Activated B cell treated with CpG ODN at 0.5 μM for 24 hours (primary cell): ENCODE measurements at regions not wholly inside any gene's neighbourhood (a gene's known extent, or its start where the extent isn't known, plus 50 kb on each side); places are given as distances from the start of the nearest gene placed in this dataset.

Experiments
- ATAC-seq: fragments of 200-7000 bp; cut with Tn5 transposase; one replicate; pipeline ENCODE4 v1.10.0; 2021; ENCODE audit warnings: low read depth, mild to moderate bottlenecking, moderate library complexity
- CTCF ChIA-PET: fragments of 350-600 bp; sonication (Branson Sonifier 250); formaldehyde crosslinking; loops from one replicate; lab custom pipeline; 2021; ENCODE audit warnings: antibody characterized with exemption; lab: Charles Lee
- POLR2A ChIA-PET: fragments of 350-600 bp; sonication (Branson Sonifier 250); formaldehyde crosslinking; loops from one replicate; lab custom pipeline; 2021; ENCODE audit warnings: antibody characterized with exemption; lab: Charles Lee
- DNase-seq: peaks from one replicate; pipeline ENCODE4 v3.0.0; 2022
- H3K27ac Mint-ChIP-seq: one replicate; pipeline ENCODE4 v1.8.0; 2020; ENCODE audit warnings: mixed read lengths
- H3K27me3 Mint-ChIP-seq: one replicate; pipeline ENCODE4 v1.8.0; 2021; ENCODE audit warnings: mixed read lengths
- H3K36me3 Mint-ChIP-seq: one replicate; pipeline ENCODE4 v1.8.0; 2021; ENCODE audit warnings: low read depth, mixed read lengths
- H3K4me1 Mint-ChIP-seq: one replicate; pipeline ENCODE4 v1.8.0; 2021; ENCODE audit warnings: mixed read lengths
- H3K4me3 Mint-ChIP-seq: one replicate; pipeline ENCODE4 v1.8.0; 2020; ENCODE audit warnings: mild to moderate bottlenecking, mixed read lengths
- H3K9me3 Mint-ChIP-seq: one replicate; pipeline ENCODE4 v1.8.0; 2020; ENCODE audit warnings: mixed read lengths
- CTCF ChIP-seq: fragments of 200-600 bp; IDR thresholded peaks from one replicate; pipeline ENCODE4 v1.8.0; 2022; ENCODE audit warnings: antibody characterized with exemption, mild to moderate bottlenecking
- intact Hi-C: fragments of 100-400 bp; cut with micrococcal nuclease; formaldehyde crosslinking; loops from one replicate; pipeline ENCODE4 v1.15.1; 2024

GRCh38 chr7:86222806-86223205, 420.9 kb upstream of the GRM3 start:
- CTCF ChIA-PET = no interaction called here
- Mint-ChIP-seq H3K4me3 (no peak overlapping the region), H3K27ac (no peak overlapping the region)

GRCh38 chr7:86214734-86215133, 429.0 kb upstream of the GRM3 start:
- Mint-ChIP-seq H3K27ac (no peak overlapping the region), H3K27me3 (no peaks in the 10 kb centered on the region), H3K4me1 (no peaks in the 10 kb centered on the region), H3K36me3 (no peaks in the 10 kb centered on the region), H3K9me3 (no peaks in the 10 kb centered on the region), H3K4me3 (no peak overlapping the region)
- DNase-seq (no peak), ATAC-seq (no peak)
- intact Hi-C loops = no loop called here
- TF ChIP-seq CTCF = no peak
- POLR2A ChIA-PET = no interaction called here
- CTCF ChIA-PET = no interaction called here

More at GRCh38 chr7:86222806-86223205, 420.9 kb upstream of the GRM3 start:
- DNase-seq (no peak), ATAC-seq (no peak)
- no peaks in the 10 kb centered on the region for H3K27me3 Mint-ChIP-seq
- H3K36me3 Mint-ChIP-seq = no peaks in the 10 kb centered on the region
- peaks cover 17% of the 10 kb centered on the region for H3K9me3 Mint-ChIP-seq
- no peaks in the 10 kb centered on the region for H3K4me1 Mint-ChIP-seq
- intact Hi-C loops = no loop called here
- POLR2A ChIA-PET = no interaction called here
- TF ChIP-seq CTCF = no peak

- H3K9me3 Mint-ChIP-seq = no peaks in the 10 kb centered on the region
- DNase-seq = no peak
- no peak overlapping the region for H3K4me3 Mint-ChIP-seq
- CTCF ChIA-PET = no interaction called here
- H3K36me3 Mint-ChIP-seq = no peaks in the 10 kb centered on the region
- no peaks in the 10 kb centered on the region for H3K27me3 Mint-ChIP-seq
- no peak for ATAC-seq
- POLR2A ChIA-PET = no interaction called here
- H3K27ac Mint-ChIP-seq = no peak overlapping the region
- H3K4me1 Mint-ChIP-seq = no peaks in the 10 kb centered on the region
- TF ChIP-seq CTCF = no peak
- intact Hi-C loops = no loop called here
These were observed 430.7 kb upstream of the GRM3 start for GRCh38 chr7:86212976-86213375.

GRCh38 chr7:86209036-86209435, 434.7 kb upstream of the GRM3 start:
- ATAC-seq (no peak), DNase-seq (no peak)
- ChIA-PET POLR2A (no interaction called here), CTCF (no interaction called here)
- intact Hi-C loops = no loop called here
- Mint-ChIP-seq H3K4me3 (no peak overlapping the region), H3K36me3 (no peaks in the 10 kb centered on the region), H3K9me3 (no peaks in the 10 kb centered on the region), H3K4me1 (no peaks in the 10 kb centered on the region), H3K27ac (no peak overlapping the region), H3K27me3 (no peaks in the 10 kb centered on the region)
- TF ChIP-seq CTCF = no peak

- H3K36me3 Mint-ChIP-seq = no peaks in the 10 kb centered on the region
- peaks cover 4% of the 10 kb centered on the region for H3K9me3 Mint-ChIP-seq
- H3K27ac Mint-ChIP-seq = no peak overlapping the region
- POLR2A ChIA-PET = no interaction called here
- CTCF ChIA-PET = no interaction called here
- intact Hi-C loops = no loop called here
- no peak for TF ChIP-seq CTCF
- DNase-seq (no peak), ATAC-seq (no peak)
- H3K4me3 Mint-ChIP-seq = no peak overlapping the region
- H3K27me3 Mint-ChIP-seq = no peaks in the 10 kb centered on the region
- no peaks in the 10 kb centered on the region for H3K4me1 Mint-ChIP-seq
These were observed 436.0 kb upstream of the GRM3 start for GRCh38 chr7:86207740-86208139.
